OCI-LY3 (cell line): ENCODE measurements at regions not wholly inside any gene's neighbourhood (a gene's known extent, or its start where the extent isn't known, plus 50 kb on each side); places are given as distances from the start of the nearest gene placed in this dataset.

Source experiments
- H2AFZ ChIP-seq: fragments of 200-600, 300-600 bp; shearing (Covaris generic); 2 replicates; pipeline ENCODE4 v1.6.0; 2014; ENCODE audit warnings: antibody characterized with exemption, low read depth, low read length
- H3K27ac ChIP-seq: fragments of 200-600, 300-600 bp; sonication (generic); 2 replicates; pipeline ENCODE4 v1.5.1; 2014; ENCODE audit warnings: mild to moderate bottlenecking, low read length, moderate library complexity, mixed read lengths
- H3K27me3 ChIP-seq: fragments of 200-600, 300-600 bp; sonication (generic); 2 replicates; pipeline ENCODE4 v1.6.1; 2014; ENCODE audit warnings: low read depth, low read length, mixed read lengths
- H3K36me3 ChIP-seq: fragments of 200-600, 300-600 bp; sonication (generic); replicated peaks from 2 replicates; pipeline ENCODE3; 2014; ENCODE audit warnings: low read depth, low read length, mixed read lengths
- H3K4me1 ChIP-seq: fragments of 300-600, 200-600 bp; sonication (generic); 2 replicates; pipeline ENCODE4 v1.6.1; 2014; ENCODE audit warnings: low read length, mixed read lengths
- H3K4me2 ChIP-seq: fragments of 200-600, 300-600 bp; sonication (generic); 2 replicates; pipeline ENCODE4 v1.6.1; 2014; ENCODE audit warnings: low read length, mixed read lengths
- H3K4me3 ChIP-seq: fragments of 300-600, 200-600 bp; sonication (generic); 2 replicates; pipeline ENCODE4 v1.5.1; 2014; ENCODE audit warnings: antibody characterized with exemption, mild to moderate bottlenecking, low read length, moderate library complexity
- H3K79me2 ChIP-seq: fragments of 300-600, 200-600 bp; shearing (Covaris generic); 2 replicates; pipeline ENCODE4 v1.6.1; 2014; ENCODE audit warnings: mild to moderate bottlenecking, low read length, mixed read lengths
- H3K9ac ChIP-seq: fragments of 300-600, 200-600 bp; shearing (Covaris generic); 2 replicates; pipeline ENCODE4 v1.6.0; 2014; ENCODE audit warnings: mild to moderate bottlenecking, low read length, moderate library complexity
- H3K9me3 ChIP-seq: fragments of 200-600, 300-600 bp; shearing (Covaris generic); 2 replicates; pipeline ENCODE4 v1.6.1; 2014; ENCODE audit warnings: low read length, mixed read lengths; ENCODE audit not compliant: insufficient read depth
- H4K20me1 ChIP-seq: fragments of 200-600, 300-600 bp; sonication (generic); 2 replicates; pipeline ENCODE4 v1.6.1; 2016; ENCODE audit warnings: low read length, mixed read lengths; ENCODE audit not compliant: insufficient read depth
- CTCF ChIP-seq: fragments of 200-600, 300-600 bp; sonication (generic); IDR thresholded peaks from 2 replicates; pipeline ENCODE4 v1.5.1; 2014; ENCODE audit warnings: antibody characterized with exemption, low read length, low read depth
- EZH2phosphoT487 ChIP-seq: fragments of 200-600 bp; shearing (Covaris generic); IDR thresholded peaks from 2 replicates; pipeline ENCODE4 v1.6.1; 2018; ENCODE audit warnings: antibody characterized with exemption, mixed run types, low read depth

GRCh38 chr2:173584000-173584399 is 229.3 kb downstream of the CDCA7 start:
- Histone ChIP-seq H3K9ac (no peak overlapping the region), H3K4me2 (no peak overlapping the region), H3K4me1 (no peaks in the 10 kb centered on the region)

DNA sequence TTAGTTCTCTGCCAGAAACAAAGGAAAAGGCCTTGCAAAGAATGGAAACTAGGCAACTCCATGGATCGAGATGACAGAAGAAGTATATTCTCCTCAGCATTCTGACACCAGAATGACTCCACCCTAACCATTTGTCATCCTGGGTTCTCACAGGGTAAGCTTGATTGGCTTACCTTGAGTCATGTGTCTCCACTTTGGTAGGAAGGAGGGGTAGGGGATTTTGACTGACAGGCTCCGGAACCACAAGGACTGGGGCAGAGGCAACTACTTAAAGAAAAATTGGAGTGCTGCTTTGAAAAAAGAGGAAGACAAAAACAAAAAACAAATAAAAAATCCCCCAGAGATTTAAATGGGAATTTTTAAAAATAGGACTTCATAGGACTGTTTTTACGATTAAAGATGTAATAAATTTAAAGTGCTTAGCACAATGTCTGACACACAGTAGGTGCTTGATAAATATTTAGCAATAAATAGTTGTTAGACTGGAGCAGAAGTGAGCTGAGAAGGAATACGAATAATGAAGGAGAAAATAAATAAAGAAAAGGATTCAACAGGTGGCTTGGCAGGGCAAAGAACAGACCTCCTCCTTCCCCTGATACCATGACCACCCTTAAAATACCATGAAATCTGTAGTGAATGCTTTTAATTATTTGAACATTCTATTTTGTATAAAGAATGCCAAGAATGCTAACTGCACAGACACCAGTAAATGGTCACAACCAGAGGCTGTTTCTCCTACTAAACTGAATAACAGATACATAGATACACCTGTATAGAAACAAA is 230.2 kb downstream of the CDCA7 start:
- no peak overlapping the region for H3K27ac ChIP-seq
- no peak overlapping the region for H2AFZ ChIP-seq
- no peak overlapping the region for H3K9ac ChIP-seq
- no peaks in the 10 kb centered on the region for H3K79me2 ChIP-seq
- no peaks in the 10 kb centered on the region for H4K20me1 ChIP-seq
- no peak overlapping the region for H3K4me2 ChIP-seq
- no peaks in the 10 kb centered on the region for H3K4me1 ChIP-seq
- no peaks in the 10 kb centered on the region for H3K9me3 ChIP-seq
- TF ChIP-seq EZH2phosphoT487 = no peak
- TF ChIP-seq CTCF = no peak
- H3K36me3 ChIP-seq = no peaks in the 10 kb centered on the region
- H3K27me3 ChIP-seq = peaks cover 22% of the 10 kb centered on the region; the same call in 1 of the 2 replicates
- H3K4me3 ChIP-seq = no peak overlapping the region

More at GRCh38 chr2:173584000-173584399, 229.3 kb downstream of the CDCA7 start:
- no peaks in the 10 kb centered on the region for H3K79me2 ChIP-seq
- H3K27me3 ChIP-seq = peaks cover 22% of the 10 kb centered on the region; the same call in 1 of the 2 replicates
- no peak overlapping the region for H3K27ac ChIP-seq
- no peaks in the 10 kb centered on the region for H3K9me3 ChIP-seq
- H3K36me3 ChIP-seq = no peaks in the 10 kb centered on the region
- no peak for TF ChIP-seq EZH2phosphoT487
- TF ChIP-seq CTCF = no peak
- H2AFZ ChIP-seq = no peak overlapping the region
- H4K20me1 ChIP-seq = no peaks in the 10 kb centered on the region
- H3K4me3 ChIP-seq = no peak overlapping the region

GRCh38 chr2:173588931-173589369 is 234.3 kb downstream of the CDCA7 start:
- TF ChIP-seq CTCF = no peak
- no peak for TF ChIP-seq EZH2phosphoT487
- Histone ChIP-seq H3K4me2 (no peak overlapping the region), H2AFZ (no peak overlapping the region), H3K9me3 (no peaks in the 10 kb centered on the region), H3K4me3 (no peak overlapping the region), H4K20me1 (no peaks in the 10 kb centered on the region), H3K9ac (no peak overlapping the region), H3K27ac (no peak overlapping the region), H3K36me3 (no peaks in the 10 kb centered on the region), H3K27me3 (peaks cover 8% of the 10 kb centered on the region; the same call in 1 of the 2 replicates), H3K79me2 (no peaks in the 10 kb centered on the region), H3K4me1 (no peaks in the 10 kb centered on the region)

DNA sequence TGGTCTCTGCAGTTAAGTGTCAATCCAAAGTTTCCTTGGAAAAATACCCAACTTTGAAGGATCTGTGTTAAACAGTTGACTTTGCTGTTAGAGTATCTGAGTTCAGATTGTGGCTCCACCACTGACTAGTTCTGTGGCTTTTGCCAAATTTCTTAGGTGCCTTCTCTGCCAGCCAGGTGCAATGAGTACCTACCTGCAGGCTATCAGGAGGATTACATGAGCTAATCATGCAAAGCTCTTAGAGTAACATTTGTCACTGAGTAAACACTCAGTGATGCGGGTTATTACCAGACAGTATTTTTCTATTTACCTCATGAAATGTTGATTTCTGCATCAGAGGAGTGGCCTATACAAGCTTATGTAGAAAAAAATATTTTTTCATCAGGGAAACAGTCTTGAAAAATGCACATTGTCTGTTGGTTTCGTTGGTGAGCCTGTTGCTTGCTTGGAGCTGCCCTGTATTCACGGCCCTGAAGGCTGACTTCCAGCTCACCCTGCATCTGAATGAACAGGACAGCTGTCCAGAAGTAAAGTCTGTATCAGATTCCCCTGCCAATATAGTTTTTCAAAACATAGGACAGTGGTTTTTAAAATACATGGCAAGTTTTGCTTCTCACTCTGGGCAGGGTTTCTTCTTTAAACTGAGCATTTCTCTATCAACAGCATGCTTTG is 235.1 kb downstream of the CDCA7 start:
- Histone ChIP-seq H3K27me3 (peaks cover 3% of the 10 kb centered on the region; the same call in 1 of the 2 replicates), H2AFZ (no peak overlapping the region), H3K36me3 (no peaks in the 10 kb centered on the region), H3K9ac (no peak overlapping the region), H4K20me1 (no peaks in the 10 kb centered on the region), H3K27ac (no peak overlapping the region), H3K4me1 (no peaks in the 10 kb centered on the region), H3K9me3 (no peaks in the 10 kb centered on the region), H3K4me2 (no peak overlapping the region), H3K4me3 (no peak overlapping the region), H3K79me2 (no peaks in the 10 kb centered on the region)
- no peak for TF ChIP-seq CTCF
- no peak for TF ChIP-seq EZH2phosphoT487
